ENCODE measurements at regions not wholly inside any gene's neighbourhood (a gene's known extent, or its start where the extent isn't known, plus 50 kb on each side); places are given as distances from the start of the nearest gene placed in this dataset.

DNA sequence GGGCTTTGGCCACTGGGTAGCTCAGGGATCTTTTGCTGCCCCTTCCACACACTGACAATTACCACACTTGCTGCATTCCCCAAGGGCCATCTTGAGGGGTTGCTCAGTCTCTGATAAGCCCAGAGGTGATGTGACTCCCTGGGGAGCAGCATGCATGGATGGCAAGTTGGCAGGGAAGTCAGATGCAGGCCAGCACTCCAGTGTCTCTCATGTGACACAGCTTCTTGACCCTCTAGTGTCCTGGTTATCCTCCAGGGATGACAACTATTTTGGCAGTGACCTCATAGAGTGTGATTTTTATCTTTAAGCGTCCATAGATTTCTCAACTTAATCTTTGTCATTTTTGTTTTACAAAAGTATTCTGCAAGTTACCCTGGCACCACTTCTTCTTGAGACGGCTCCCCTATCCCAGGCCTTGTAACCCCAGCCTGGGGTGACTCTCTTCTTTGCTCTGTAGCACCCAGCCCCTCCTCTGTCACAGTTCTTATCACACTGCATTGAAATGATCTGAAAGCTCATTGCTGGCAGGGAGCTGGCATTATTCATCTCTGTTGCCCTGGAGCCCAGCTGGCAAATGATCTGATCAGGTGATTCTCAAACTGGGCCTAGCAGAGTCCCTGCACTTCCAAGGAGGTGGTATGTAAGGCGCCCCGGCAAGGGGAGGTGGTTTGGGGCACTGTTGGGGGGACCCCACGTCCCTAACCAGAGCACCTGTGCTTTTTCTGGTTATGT is 72.6 kb downstream of the TENT5C start:
- Histone ChIP-seq H3K4me1 (ENCODE audit: insufficient read depth, low read length) (peaks cover 4% of the 10 kb centered on the region), H3K9me3 (ENCODE audit: low read depth, low read length) (no peaks in the 10 kb centered on the region), H3K27me3 (ENCODE audit: insufficient read depth, low read length) (no peaks in the 10 kb centered on the region), H3K4me3 (ENCODE audit: low read length) (no peak overlapping the region)

DNA sequence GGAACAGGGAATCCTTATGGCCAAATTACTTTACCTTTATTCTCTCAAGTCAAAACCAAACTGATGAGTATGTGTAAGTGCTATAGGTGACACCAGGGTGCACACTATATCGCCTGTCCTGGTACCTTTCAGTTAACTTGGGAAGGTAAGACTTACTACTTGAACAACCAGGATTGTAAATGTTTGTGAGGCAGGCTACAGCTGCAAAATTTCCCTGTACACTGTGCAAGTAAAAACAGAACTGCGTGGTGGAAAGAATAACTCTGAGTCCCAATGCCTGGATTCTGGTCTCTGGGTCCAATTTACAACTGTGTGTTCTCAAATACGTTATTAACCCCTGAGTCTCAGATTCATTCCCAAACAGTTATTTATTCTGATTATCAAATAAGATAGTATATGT is 73.5 kb downstream of the TENT5C start:
- no peaks in the 10 kb centered on the region for H3K9me3 ChIP-seq (ENCODE audit: low read depth, low read length)
- no peak overlapping the region for H3K4me3 ChIP-seq (ENCODE audit: low read length)
- H3K4me1 ChIP-seq (ENCODE audit: insufficient read depth, low read length): peaks cover 2% of the 10 kb centered on the region
- no peaks in the 10 kb centered on the region for H3K27me3 ChIP-seq (ENCODE audit: insufficient read depth, low read length)

DNA sequence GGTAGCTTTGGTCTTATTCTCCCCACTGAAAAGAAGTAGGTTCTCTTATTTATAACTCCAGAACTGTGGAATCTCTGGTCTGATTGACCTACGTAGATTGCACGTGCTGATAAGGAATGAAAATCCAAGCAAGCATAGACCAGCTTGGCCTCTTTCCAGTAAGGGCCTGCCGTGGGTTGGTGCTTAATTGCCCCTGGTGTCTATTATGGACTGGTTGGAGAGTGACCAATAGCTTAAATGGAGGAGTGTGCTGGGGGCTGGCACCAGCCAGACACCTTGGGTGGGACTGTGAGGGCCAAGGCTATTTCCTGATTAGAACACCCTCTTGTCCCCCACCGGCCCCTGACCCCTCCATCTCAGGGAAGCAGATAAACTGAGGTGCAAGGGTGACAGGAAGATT is 74.0 kb downstream of the TENT5C start:
- H3K27me3 ChIP-seq (ENCODE audit: insufficient read depth, low read length): no peaks in the 10 kb centered on the region
- no peaks in the 10 kb centered on the region for H3K4me1 ChIP-seq (ENCODE audit: insufficient read depth, low read length)
- H3K4me3 ChIP-seq (ENCODE audit: low read length): no peak overlapping the region
- H3K9me3 ChIP-seq (ENCODE audit: low read depth, low read length): no peaks in the 10 kb centered on the region

DNA sequence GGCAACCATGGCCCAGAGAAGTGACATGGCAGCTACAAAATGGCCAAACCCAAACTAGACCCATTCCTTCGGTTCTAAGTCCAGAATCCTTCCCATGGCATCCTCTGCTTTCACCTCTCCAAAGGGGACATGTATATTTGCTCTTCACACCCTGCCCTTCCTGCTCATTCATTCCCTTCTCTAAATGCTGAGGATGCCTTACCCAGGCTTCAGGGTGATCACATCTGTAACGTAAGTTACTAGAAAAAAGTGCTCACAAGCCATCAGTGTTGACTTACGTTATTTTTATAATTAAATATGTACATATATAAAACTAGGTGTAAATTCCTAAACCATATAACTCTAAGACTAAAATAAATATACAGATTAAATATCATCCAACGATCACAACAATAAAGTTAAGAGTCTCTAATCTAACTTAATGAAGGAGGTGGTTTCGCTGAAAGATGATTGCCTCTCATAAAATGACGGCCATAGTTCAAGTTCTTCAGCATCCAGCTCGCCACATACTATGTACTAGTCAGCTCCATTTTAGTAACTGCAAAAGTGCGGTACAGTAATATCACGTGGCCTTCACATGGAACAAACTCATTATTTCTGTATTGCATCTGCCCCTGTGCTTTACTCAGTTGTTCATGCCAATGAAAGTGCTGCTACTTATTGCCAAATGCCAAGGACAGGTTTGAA is 74.6 kb downstream of the TENT5C start:
- no peaks in the 10 kb centered on the region for H3K27me3 ChIP-seq (ENCODE audit: insufficient read depth, low read length)
- no peak overlapping the region for H3K4me3 ChIP-seq (ENCODE audit: low read length)
- no peaks in the 10 kb centered on the region for H3K9me3 ChIP-seq (ENCODE audit: low read depth, low read length)
- H3K4me1 ChIP-seq (ENCODE audit: insufficient read depth, low read length): no peaks in the 10 kb centered on the region

DNA sequence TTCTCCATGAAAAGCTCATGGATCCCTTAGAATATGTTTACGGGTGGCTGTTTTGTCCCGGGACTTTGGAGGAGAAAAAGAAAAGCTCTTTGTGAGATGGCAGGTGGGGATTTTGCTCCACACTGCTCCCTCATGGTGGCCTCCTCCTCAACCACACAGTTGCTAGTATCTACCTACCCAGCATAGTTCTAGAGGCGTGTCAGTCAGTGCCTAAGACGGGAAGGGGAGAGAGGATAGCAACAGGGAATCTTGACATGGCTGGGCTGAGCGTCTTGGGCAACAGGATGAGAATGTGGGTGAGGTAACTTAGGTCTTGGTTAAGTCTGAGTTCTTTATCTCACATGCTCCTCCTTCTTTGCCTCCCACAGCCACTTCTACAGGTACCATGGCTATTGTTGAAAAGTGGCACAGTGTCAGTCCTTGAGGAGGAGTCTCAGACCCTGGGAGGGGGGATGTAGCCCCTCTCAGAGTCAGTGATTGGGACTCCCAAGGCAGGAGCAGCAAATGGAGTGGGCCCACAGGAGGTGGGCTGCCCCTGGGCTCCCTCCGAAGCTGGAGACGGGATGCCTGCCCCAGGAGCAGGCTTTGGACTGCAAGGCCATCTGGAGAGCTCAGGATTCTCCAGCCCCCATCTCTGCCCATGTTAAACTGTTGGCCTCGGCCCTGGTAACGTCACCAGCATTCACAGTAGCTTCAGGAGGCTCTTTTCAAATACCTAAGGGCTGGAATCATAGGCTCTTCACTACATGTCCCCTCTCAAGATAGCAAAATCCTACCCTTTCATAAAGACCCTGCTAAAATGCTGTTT is 75.4 kb downstream of the TENT5C start:
- H3K9me3 ChIP-seq (ENCODE audit: low read depth, low read length): no peaks in the 10 kb centered on the region

DNA sequence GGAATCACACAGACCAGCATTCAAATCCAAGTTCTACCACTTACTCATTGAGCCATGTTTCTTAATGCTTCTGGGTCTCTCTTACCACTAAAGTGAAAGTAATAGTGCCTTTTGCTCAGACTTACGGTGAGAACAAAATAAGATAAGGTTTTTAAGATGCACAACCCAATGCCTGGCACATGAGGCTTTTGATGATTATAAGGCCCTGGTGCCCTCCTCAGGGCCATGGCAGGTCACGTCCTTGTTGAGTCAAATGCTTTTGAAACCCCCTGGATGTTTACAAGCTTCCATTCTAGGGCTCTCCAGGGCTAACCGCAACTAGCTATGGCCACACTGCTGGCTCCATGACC is 76.0 kb downstream of the TENT5C start:
- no peaks in the 10 kb centered on the region for H3K9me3 ChIP-seq (ENCODE audit: low read depth, low read length)
- no peaks in the 10 kb centered on the region for H3K27me3 ChIP-seq (ENCODE audit: insufficient read depth, low read length)
- H3K4me1 ChIP-seq (ENCODE audit: insufficient read depth, low read length): no peaks in the 10 kb centered on the region
- no peak overlapping the region for H3K4me3 ChIP-seq (ENCODE audit: low read length)

More for the DNA sequence above, 75.4 kb downstream of the TENT5C start:
- no peak overlapping the region for H3K4me3 ChIP-seq (ENCODE audit: low read length)
- no peaks in the 10 kb centered on the region for H3K27me3 ChIP-seq (ENCODE audit: insufficient read depth, low read length)
- no peaks in the 10 kb centered on the region for H3K4me1 ChIP-seq (ENCODE audit: insufficient read depth, low read length)

DNA sequence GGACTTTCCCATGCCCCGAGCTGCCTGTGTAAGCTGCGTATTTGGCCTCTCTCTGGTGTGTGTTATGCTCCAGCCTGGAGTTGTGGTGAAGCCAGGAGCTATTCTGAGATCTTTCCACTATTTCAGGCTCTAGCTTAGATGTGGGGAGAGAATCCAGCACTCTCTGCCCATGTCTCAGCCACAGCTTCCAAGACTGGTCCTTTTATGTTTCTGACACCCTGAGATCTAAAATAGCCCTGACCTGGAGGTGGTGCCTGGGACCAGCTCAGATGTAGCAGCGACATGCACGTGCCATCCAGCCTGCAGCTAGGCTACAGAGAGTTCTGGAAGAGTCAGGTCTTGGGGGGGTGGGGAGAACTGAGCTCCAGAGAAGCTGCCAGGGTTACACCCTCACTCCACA is 76.5 kb downstream of the TENT5C start:
- Histone ChIP-seq H3K4me3 (ENCODE audit: low read length) (no peak overlapping the region), H3K27me3 (ENCODE audit: insufficient read depth, low read length) (peaks cover 3% of the 10 kb centered on the region), H3K9me3 (ENCODE audit: low read depth, low read length) (no peaks in the 10 kb centered on the region), H3K4me1 (ENCODE audit: insufficient read depth, low read length) (no peaks in the 10 kb centered on the region)

DNA sequence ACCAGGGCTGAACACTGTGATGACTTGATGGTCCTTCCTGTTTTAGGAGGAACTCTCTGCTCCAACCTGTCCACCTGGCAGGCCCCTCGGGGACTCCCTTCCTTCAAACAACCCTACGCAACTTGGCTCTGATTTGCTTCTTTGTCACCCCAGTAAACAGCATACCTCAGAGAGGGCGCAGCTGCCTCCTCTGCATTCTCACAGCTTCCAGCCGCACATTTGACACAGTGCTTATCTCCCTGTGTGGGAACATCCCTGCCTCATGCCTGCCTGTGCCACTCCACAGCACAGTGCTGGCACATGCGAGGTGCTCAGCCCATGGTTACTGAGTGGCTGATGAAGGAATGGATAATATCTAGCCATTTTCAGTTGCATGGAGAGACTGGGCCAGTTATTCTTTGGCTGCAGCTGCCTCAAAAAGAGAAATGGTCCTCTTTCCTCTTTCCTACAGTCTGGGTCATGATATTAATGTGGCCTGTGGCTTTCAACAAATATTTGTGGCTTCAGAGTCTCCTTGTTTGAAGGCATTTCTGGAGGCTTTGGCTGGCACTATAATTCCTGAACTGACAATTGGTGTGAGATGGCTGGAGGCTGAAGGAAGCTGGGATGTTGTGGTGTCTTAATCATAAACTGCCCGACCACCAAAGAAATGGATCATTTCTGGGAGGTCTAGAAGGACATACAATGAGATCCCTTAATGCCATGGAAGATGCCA is 77.9 kb downstream of the TENT5C start:
- peaks cover 3% of the 10 kb centered on the region for H3K27me3 ChIP-seq (ENCODE audit: insufficient read depth, low read length)
- H3K9me3 ChIP-seq (ENCODE audit: low read depth, low read length): no peaks in the 10 kb centered on the region
- no peak overlapping the region for H3K4me3 ChIP-seq (ENCODE audit: low read length)
- no peaks in the 10 kb centered on the region for H3K4me1 ChIP-seq (ENCODE audit: insufficient read depth, low read length)

DNA sequence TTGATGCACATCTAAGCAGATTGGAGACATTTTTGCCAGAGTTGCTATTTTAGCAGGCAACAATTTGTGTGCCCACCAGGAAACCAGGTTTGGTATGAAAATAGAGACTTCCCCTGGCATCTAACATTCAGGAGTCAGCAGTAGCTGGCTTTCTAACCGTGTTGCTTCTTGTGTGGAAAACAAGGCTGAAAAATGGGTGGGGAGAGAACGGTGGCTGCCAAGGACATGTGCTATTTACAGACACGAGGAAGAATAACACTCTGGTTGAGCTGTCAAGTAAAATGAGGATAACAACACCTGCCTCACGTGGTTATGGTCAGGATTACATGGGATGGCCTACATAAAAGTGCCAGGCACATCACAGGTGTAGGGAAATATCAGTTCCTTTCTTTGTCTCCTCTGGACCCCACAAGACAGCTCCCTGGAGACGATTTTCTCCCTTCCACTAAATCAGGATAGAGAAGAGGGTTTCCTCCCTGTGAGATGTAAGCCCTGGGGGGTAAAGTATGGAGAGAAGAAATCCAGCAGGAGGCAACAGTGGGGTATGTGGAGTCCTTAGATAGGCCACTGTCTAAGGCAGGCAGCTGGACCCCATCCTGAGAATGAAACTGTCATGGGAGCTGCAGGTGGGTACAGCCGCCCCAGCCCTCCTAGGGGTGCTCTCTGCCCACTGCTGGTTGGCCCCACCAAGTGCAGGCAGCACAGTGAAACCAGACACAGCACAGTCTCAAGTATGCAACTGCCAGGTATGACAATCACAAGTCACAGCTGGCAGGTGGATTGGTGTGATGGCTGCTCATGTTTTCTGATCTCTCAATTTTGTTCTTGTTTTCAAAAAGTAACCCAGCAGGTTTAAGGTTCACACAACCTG is 80.3 kb downstream of the TENT5C start:
- Histone ChIP-seq H3K4me1 (ENCODE audit: insufficient read depth, low read length) (no peaks in the 10 kb centered on the region), H3K27me3 (ENCODE audit: insufficient read depth, low read length) (peaks cover 7% of the 10 kb centered on the region), H3K9me3 (ENCODE audit: low read depth, low read length) (no peaks in the 10 kb centered on the region), H3K4me3 (ENCODE audit: low read length) (no peak overlapping the region)

DNA sequence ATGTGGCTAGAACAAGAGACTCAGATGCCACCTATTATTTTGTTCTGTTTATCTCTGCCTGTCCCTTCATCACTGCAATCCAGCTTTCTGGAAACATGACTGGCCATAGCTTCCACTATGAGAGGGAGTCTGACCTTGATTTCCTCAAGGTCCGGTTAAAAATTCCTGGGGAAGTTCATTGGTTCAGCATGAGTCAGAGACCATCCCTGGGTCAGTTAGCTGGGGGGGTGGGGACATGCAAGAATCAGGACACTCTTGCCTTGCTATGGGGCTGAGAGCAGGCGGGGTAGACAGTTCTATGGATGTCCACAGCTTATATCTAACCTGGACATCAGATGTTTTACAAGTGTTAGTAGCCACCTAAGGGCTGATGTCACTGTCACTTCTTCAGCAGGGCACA is 81.1 kb downstream of the TENT5C start:
- Histone ChIP-seq H3K9me3 (ENCODE audit: low read depth, low read length) (no peaks in the 10 kb centered on the region), H3K4me1 (ENCODE audit: insufficient read depth, low read length) (no peaks in the 10 kb centered on the region), H3K27me3 (ENCODE audit: insufficient read depth, low read length) (peaks cover 7% of the 10 kb centered on the region), H3K4me3 (ENCODE audit: low read length) (no peak overlapping the region)

DNA sequence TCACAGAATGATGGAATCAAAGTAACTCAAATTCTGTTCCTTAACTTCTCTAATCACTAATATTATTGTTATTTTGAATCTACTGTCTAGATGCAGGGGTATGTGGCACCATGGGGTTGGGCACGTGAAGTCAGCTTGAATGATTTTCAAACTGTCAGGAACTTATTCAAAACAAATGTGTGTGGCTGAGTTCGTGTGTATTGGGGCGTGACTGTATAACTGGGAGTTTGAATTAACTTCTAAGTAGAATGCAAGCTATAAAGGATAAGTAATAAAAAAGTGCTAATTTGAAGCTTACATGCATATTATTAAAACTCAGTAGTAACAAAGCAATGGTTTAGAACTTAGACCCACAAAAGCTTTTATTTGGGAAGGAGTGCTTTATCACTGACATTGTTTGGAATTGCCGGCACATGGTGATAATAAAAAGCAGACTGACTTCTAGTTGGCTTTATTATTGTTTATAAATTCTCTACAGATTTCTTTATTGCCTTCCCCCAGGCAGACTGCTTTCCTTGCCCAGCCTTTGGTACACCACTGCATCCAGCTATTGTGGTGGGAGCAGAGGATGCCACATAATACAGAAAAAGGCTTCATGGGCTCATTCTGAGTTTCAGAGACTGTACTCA is 84.3 kb downstream of the TENT5C start:
- H3K9me3 ChIP-seq (ENCODE audit: low read depth, low read length): no peaks in the 10 kb centered on the region
- no peak overlapping the region for H3K4me3 ChIP-seq (ENCODE audit: low read length)
- H3K27me3 ChIP-seq (ENCODE audit: insufficient read depth, low read length): peaks cover 7% of the 10 kb centered on the region
- H3K4me1 ChIP-seq (ENCODE audit: insufficient read depth, low read length): no peaks in the 10 kb centered on the region

DNA sequence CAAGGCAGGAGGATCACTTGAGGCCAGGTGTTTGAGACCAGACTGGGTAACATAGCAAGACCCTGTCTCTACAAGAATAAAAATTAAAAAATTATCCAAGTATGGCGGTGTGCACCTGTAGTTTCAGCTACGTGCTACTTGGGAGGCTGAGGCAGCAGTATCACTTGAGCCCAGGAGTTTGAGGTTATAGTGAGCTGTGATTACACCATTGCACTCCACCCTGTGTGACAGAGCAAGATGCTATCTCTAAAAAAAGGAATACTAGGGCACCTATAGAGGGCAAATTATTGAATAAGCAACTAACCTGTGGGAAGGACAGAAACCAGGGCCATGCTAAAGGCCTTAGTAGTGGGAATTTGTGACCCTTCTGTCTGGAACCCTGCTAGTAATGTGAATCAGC is 86.1 kb downstream of the TENT5C start:
- Histone ChIP-seq H3K27me3 (ENCODE audit: insufficient read depth, low read length) (peaks cover 7% of the 10 kb centered on the region), H3K4me1 (ENCODE audit: insufficient read depth, low read length) (no peaks in the 10 kb centered on the region), H3K9me3 (ENCODE audit: low read depth, low read length) (no peaks in the 10 kb centered on the region), H3K4me3 (ENCODE audit: low read length) (no peak overlapping the region)

DNA sequence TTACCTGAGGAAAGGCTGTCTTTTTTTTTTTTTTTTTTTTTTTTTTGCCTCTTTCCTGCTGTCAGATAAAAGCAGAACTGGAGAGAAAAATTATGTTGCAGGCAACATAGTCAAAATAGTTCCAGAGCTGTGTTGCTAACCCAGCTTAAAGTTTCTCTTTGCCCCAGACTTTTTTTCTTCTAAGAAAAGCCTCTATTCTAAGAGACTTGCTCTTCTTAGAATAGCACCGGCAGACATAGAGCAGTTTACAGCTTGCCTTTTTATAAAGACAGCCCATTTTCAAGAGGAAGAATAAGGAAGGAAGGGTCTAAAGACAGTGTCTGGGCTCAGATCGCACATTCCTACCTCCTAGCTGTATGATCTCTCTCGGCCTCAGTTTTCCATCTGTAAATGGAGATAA is 88.7 kb downstream of the TENT5C start:
- Histone ChIP-seq H3K4me1 (ENCODE audit: insufficient read depth, low read length) (no peaks in the 10 kb centered on the region), H3K4me3 (ENCODE audit: low read length) (no peak overlapping the region), H3K27me3 (ENCODE audit: insufficient read depth, low read length) (no peaks in the 10 kb centered on the region), H3K9me3 (ENCODE audit: low read depth, low read length) (no peaks in the 10 kb centered on the region)

Data from mononuclear cell (primary cell).